ENCODE measurements at regions not wholly inside any gene's neighbourhood (a gene's known extent, or its start where the extent isn't known, plus 50 kb on each side); places are given as distances from the start of the nearest gene placed in this dataset.

DNA sequence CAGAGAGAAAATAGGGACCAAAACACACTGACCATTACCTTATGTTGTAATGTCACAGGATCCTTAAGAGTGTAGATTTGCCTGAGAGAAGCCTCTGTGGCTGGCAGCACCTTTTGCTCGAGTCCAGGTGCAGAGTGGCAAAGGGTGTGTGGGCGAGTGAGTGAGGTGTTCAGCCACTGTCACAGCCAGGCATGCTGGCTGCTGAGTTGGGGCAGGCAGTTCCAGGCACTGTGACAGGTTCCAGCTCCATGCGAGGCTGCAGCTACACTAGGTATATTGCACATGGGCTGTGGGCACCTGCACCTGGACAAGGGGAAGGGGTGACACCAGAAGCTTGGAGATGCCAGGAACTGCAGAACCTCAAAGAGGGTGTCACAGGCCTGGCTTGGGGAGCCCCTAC lies 1370.4 kb upstream of the PRMT6 start:
- Histone ChIP-seq H3K36me3 (no peaks in the 10 kb centered on the region), H3K9me3 (ENCODE audit: low read depth) (no peaks in the 10 kb centered on the region), H3K4me1 (ENCODE audit: low read depth) (no peaks in the 10 kb centered on the region), H3K4me3 (no peak overlapping the region), H3K27me3 (no peaks in the 10 kb centered on the region), H3K27ac (no peak overlapping the region)
- no peak for DNase-seq (ENCODE audit: low read depth in 1 of 2, low spot score in 1 of 2)
- TF ChIP-seq, protein P1, sequence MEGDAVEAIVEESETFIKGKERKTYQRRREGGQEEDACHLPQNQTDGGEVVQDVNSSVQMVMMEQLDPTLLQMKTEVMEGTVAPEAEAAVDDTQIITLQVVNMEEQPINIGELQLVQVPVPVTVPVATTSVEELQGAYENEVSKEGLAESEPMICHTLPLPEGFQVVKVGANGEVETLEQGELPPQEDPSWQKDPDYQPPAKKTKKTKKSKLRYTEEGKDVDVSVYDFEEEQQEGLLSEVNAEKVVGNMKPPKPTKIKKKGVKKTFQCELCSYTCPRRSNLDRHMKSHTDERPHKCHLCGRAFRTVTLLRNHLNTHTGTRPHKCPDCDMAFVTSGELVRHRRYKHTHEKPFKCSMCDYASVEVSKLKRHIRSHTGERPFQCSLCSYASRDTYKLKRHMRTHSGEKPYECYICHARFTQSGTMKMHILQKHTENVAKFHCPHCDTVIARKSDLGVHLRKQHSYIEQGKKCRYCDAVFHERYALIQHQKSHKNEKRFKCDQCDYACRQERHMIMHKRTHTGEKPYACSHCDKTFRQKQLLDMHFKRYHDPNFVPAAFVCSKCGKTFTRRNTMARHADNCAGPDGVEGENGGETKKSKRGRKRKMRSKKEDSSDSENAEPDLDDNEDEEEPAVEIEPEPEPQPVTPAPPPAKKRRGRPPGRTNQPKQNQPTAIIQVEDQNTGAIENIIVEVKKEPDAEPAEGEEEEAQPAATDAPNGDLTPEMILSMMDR (IDR thresholded peaks at IDR 0.05; ENCODE audit: low read depth, low read length): no peak

DNA sequence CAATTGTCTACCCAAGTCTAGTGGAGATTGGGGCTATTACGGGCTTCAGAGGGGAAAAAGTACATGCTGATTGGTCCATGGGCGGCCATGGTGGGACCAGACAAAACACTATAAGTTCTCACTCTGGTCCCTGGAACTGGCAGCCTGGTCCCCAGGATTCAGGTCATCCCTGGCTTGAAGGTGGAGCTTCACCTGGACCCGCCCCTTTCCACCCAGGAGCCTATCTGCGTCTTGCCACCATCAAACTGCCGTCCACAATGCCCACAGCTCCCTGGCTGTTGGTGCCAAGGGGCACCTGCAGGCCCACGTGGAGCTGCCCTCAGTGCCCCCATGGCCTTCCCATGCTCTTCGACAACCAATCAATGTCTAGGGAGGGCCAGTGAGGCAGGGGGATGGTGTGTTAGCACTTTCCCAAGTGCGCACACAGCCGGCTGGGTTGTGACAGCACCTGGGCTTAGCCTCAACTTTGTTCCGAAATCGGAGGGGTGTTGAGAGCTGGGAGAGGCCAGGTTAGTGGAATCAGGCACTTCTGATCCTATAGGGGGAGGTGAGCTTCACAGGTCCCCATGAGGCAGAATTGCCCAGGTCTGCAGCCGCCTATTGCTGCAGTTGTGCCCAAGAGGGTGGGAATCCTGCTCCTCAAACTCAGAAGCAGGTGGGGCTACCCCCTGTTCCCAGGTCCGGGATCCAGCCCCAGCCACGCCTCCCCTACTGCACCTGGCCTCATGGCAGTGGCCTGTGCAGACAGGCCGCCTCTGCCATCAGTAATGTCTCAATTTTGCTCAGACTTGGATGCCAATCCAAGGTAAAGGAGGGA lies 1369.4 kb upstream of the PRMT6 start:
- DNase-seq (ENCODE audit: low read depth in 1 of 2, low spot score in 1 of 2): no peak
- Histone ChIP-seq H3K27ac (no peak overlapping the region), H3K4me1 (ENCODE audit: low read depth) (no peaks in the 10 kb centered on the region), H3K4me3 (no peak overlapping the region), H3K27me3 (no peaks in the 10 kb centered on the region), H3K9me3 (ENCODE audit: low read depth) (no peaks in the 10 kb centered on the region), H3K36me3 (no peaks in the 10 kb centered on the region)
- TF ChIP-seq, protein P1 (IDR thresholded peaks at IDR 0.05; ENCODE audit: low read depth, low read length): no peak

DNA sequence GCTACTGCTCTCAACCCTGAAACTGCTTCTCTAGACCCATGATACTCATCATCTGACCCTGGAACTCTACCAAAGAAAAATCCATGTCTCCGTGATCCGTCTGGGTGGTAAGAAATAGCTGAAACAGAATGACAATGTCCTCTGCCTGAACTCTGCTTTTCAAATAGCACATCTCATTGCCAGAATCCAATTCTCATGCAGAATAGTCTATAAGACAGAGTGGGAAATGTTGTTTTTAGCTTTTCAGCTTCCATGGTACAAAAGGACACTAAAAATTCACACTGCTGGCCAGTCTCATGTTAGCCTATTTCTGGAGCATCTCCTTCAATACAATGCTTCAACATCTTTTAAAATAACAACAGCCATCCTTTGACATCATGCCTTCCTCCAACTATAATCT lies 1355.8 kb upstream of the PRMT6 start:
- TF ChIP-seq, protein P1 (IDR thresholded peaks at IDR 0.05; ENCODE audit: low read depth, low read length): no peak
- no peaks in the 10 kb centered on the region for H3K27me3 ChIP-seq
- no peak for DNase-seq (ENCODE audit: low read depth in 1 of 2, low spot score in 1 of 2)
- H3K4me3 ChIP-seq: no peak overlapping the region
- H3K36me3 ChIP-seq: no peaks in the 10 kb centered on the region
- H3K27ac ChIP-seq: no peak overlapping the region
- no peaks in the 10 kb centered on the region for H3K4me1 ChIP-seq (ENCODE audit: low read depth)
- no peaks in the 10 kb centered on the region for H3K9me3 ChIP-seq (ENCODE audit: low read depth)

DNA sequence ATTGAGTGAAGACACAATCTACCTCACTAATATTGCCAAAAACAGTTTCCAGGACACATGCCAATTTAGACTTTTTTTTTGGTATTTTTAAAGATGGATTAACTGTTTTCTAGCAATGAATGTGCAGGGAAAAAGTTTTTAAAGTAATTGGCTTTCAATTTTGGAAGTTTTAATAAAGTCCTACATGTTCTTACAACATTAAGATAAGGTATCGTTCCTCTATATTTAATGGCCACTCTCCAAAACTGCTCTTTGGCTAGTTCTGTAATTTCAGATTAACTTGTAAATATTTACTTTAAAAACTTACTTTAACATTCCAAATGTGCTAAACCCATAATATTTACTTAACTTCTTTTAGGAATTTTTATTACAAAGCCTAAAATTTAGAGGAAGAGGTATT lies 1332.2 kb upstream of the PRMT6 start:
- Histone ChIP-seq H3K4me3 (no peak overlapping the region), H3K36me3 (no peaks in the 10 kb centered on the region), H3K9me3 (ENCODE audit: low read depth) (no peaks in the 10 kb centered on the region), H3K4me1 (ENCODE audit: low read depth) (no peaks in the 10 kb centered on the region), H3K27ac (no peak overlapping the region), H3K27me3 (no peaks in the 10 kb centered on the region)
- TF ChIP-seq, protein P1 (IDR thresholded peaks at IDR 0.05; ENCODE audit: low read depth, low read length): no peak
- no peak for DNase-seq (ENCODE audit: low read depth in 1 of 2, low spot score in 1 of 2)

DNA sequence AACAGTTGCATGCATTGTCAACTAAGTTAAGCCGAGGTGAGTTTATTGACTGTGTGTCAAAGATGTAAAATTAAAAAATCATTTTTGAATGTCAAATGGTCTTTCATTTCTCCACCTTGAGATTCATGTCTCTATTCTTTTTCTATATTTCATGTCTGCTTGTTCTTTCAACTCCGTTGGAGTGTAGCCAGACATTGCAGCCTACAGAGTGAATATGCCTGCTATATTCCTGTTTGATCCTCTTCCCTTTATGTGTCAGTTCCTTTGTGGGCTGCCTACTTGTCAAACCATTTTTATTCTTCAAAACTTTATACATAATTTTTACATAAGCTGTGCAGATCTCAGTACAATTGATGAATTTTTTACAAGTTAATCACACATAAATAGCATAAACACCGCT lies 1325.8 kb upstream of the PRMT6 start:
- no peak overlapping the region for H3K27ac ChIP-seq
- no peaks in the 10 kb centered on the region for H3K4me1 ChIP-seq (ENCODE audit: low read depth)
- H3K27me3 ChIP-seq: no peaks in the 10 kb centered on the region
- no peaks in the 10 kb centered on the region for H3K9me3 ChIP-seq (ENCODE audit: low read depth)
- no peak for DNase-seq (ENCODE audit: low read depth in 1 of 2, low spot score in 1 of 2)
- no peak overlapping the region for H3K4me3 ChIP-seq
- no peaks in the 10 kb centered on the region for H3K36me3 ChIP-seq
- TF ChIP-seq, protein P1 (IDR thresholded peaks at IDR 0.05; ENCODE audit: low read depth, low read length): no peak

All from cardiac muscle cell (in vitro differentiated cells and primary cell).